MM.1S (cell line): ENCODE measurements at regions not wholly inside any gene's neighbourhood (a gene's known extent, or its start where the extent isn't known, plus 50 kb on each side); places are given as distances from the start of the nearest gene placed in this dataset.

Source experiments
- EZH2 ChIP-seq: fragments of 300-600 bp; sonication (generic); optimal IDR thresholded peaks from 2 replicates; pipeline ENCODE3; 2017; ENCODE audit warnings: low read depth, mild to moderate bottlenecking, antibody characterized with exemption, low read length, mixed read lengths
- EZH2phosphoT487 ChIP-seq: fragments of 300-600 bp; sonication (generic); IDR thresholded peaks from 2 replicates; pipeline ENCODE4 v1.6.1; 2018; ENCODE audit warnings: antibody characterized with exemption, low read length
- TF ChIP-seq, protein P1 (sequence below): fragments of 300-600 bp; sonication (generic); IDR thresholded peaks from 2 replicates; pipeline ENCODE4 v1.5.1; 2016; ENCODE audit warnings: antibody characterized with exemption, low read length, mixed read lengths

DNA sequence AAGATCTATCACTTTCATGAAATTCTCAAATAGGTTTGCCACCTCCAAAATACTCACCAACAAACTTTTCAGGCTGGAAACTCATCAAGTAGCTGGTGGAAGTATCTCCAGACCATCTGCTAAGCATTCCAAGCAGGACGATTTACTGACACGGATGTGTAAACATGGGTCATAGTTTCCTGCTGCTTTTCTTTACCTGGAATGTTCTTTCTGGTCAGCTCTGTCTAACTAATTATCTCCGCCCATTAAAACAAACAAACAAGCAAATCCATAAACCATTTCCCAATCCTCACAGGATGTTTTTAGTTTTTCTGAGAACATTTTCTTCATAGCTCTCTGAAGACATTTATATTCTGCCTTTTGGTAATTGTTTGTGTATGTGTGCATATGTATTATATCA is 397.0 kb downstream of the METTL15 start:
- no peak for TF ChIP-seq EZH2phosphoT487
- TF ChIP-seq, protein P1, sequence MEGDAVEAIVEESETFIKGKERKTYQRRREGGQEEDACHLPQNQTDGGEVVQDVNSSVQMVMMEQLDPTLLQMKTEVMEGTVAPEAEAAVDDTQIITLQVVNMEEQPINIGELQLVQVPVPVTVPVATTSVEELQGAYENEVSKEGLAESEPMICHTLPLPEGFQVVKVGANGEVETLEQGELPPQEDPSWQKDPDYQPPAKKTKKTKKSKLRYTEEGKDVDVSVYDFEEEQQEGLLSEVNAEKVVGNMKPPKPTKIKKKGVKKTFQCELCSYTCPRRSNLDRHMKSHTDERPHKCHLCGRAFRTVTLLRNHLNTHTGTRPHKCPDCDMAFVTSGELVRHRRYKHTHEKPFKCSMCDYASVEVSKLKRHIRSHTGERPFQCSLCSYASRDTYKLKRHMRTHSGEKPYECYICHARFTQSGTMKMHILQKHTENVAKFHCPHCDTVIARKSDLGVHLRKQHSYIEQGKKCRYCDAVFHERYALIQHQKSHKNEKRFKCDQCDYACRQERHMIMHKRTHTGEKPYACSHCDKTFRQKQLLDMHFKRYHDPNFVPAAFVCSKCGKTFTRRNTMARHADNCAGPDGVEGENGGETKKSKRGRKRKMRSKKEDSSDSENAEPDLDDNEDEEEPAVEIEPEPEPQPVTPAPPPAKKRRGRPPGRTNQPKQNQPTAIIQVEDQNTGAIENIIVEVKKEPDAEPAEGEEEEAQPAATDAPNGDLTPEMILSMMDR, result no peak
- no peak for TF ChIP-seq EZH2
